ENCODE measurements at regions not wholly inside any gene's neighbourhood (a gene's known extent, or its start where the extent isn't known, plus 50 kb on each side); places are given as distances from the start of the nearest gene placed in this dataset.

GRCh38 chr4:132542228-132542627 lies 606.9 kb upstream of the PCDH10 start:
- Histone ChIP-seq H3K27me3 (ENCODE audit: insufficient read depth, low read length) (no peaks in the 10 kb centered on the region), H3K4me3 (ENCODE audit: low read length) (no peak overlapping the region), H3K9ac (ENCODE audit: low read depth, low read length) (no peak overlapping the region)

GRCh38 chr4:132548463-132548862 lies 600.6 kb upstream of the PCDH10 start:
- H3K27ac ChIP-seq (ENCODE audit: low read length) = no peak overlapping the region

More at GRCh38 chr4:132542228-132542627, 606.9 kb upstream of the PCDH10 start:
- Histone ChIP-seq H3K36me3 (ENCODE audit: insufficient read depth, low read depth, low read length) (no peaks in the 10 kb centered on the region), H3K27ac (ENCODE audit: low read length) (no peak overlapping the region), H3K4me1 (ENCODE audit: insufficient read depth, low read length) (no peaks in the 10 kb centered on the region), H3K9me3 (ENCODE audit: insufficient read depth, low read depth, low read length) (peaks cover 26% of the 10 kb centered on the region)

GRCh38 chr4:132556316-132556715 lies 592.8 kb upstream of the PCDH10 start:
- H3K36me3 ChIP-seq (ENCODE audit: insufficient read depth, low read depth, low read length) = no peaks in the 10 kb centered on the region
- H3K9ac ChIP-seq (ENCODE audit: low read depth, low read length) = no peak overlapping the region
- H3K4me3 ChIP-seq (ENCODE audit: low read length) = no peak overlapping the region
- no peak overlapping the region for H3K27ac ChIP-seq (ENCODE audit: low read length)
- H3K4me1 ChIP-seq (ENCODE audit: insufficient read depth, low read length) = no peaks in the 10 kb centered on the region
- H3K9me3 ChIP-seq (ENCODE audit: insufficient read depth, low read depth, low read length) = no peaks in the 10 kb centered on the region
- H3K27me3 ChIP-seq (ENCODE audit: insufficient read depth, low read length) = no peaks in the 10 kb centered on the region

More at GRCh38 chr4:132548463-132548862, 600.6 kb upstream of the PCDH10 start:
- Histone ChIP-seq H3K27me3 (ENCODE audit: insufficient read depth, low read length) (no peaks in the 10 kb centered on the region), H3K9ac (ENCODE audit: low read depth, low read length) (no peak overlapping the region), H3K4me3 (ENCODE audit: low read length) (no peak overlapping the region), H3K9me3 (ENCODE audit: insufficient read depth, low read depth, low read length) (peaks cover 13% of the 10 kb centered on the region), H3K36me3 (ENCODE audit: insufficient read depth, low read depth, low read length) (no peaks in the 10 kb centered on the region), H3K4me1 (ENCODE audit: insufficient read depth, low read length) (no peaks in the 10 kb centered on the region)

GRCh38 chr4:132557660-132558059 lies 591.4 kb upstream of the PCDH10 start:
- no peaks in the 10 kb centered on the region for H3K36me3 ChIP-seq (ENCODE audit: insufficient read depth, low read depth, low read length)
- no peak overlapping the region for H3K27ac ChIP-seq (ENCODE audit: low read length)
- no peaks in the 10 kb centered on the region for H3K9me3 ChIP-seq (ENCODE audit: insufficient read depth, low read depth, low read length)
- no peaks in the 10 kb centered on the region for H3K27me3 ChIP-seq (ENCODE audit: insufficient read depth, low read length)
- no peaks in the 10 kb centered on the region for H3K4me1 ChIP-seq (ENCODE audit: insufficient read depth, low read length)
- H3K9ac ChIP-seq (ENCODE audit: low read depth, low read length) = no peak overlapping the region
- H3K4me3 ChIP-seq (ENCODE audit: low read length) = no peak overlapping the region

GRCh38 chr4:132564920-132565319 lies 584.2 kb upstream of the PCDH10 start:
- Histone ChIP-seq H3K27ac (ENCODE audit: low read length) (no peak overlapping the region), H3K36me3 (ENCODE audit: insufficient read depth, low read depth, low read length) (no peaks in the 10 kb centered on the region), H3K4me3 (ENCODE audit: low read length) (no peak overlapping the region), H3K9ac (ENCODE audit: low read depth, low read length) (no peak overlapping the region), H3K9me3 (ENCODE audit: insufficient read depth, low read depth, low read length) (no peaks in the 10 kb centered on the region), H3K27me3 (ENCODE audit: insufficient read depth, low read length) (no peaks in the 10 kb centered on the region), H3K4me1 (ENCODE audit: insufficient read depth, low read length) (no peaks in the 10 kb centered on the region)

GRCh38 chr4:132565542-132565941 lies 583.6 kb upstream of the PCDH10 start:
- Histone ChIP-seq H3K4me3 (ENCODE audit: low read length) (no peak overlapping the region), H3K9me3 (ENCODE audit: insufficient read depth, low read depth, low read length) (no peaks in the 10 kb centered on the region), H3K9ac (ENCODE audit: low read depth, low read length) (no peak overlapping the region), H3K4me1 (ENCODE audit: insufficient read depth, low read length) (no peaks in the 10 kb centered on the region), H3K27ac (ENCODE audit: low read length) (no peak overlapping the region), H3K36me3 (ENCODE audit: insufficient read depth, low read depth, low read length) (no peaks in the 10 kb centered on the region), H3K27me3 (ENCODE audit: insufficient read depth, low read length) (no peaks in the 10 kb centered on the region)

- Histone ChIP-seq H3K27me3 (ENCODE audit: insufficient read depth, low read length) (no peaks in the 10 kb centered on the region), H3K4me1 (ENCODE audit: insufficient read depth, low read length) (no peaks in the 10 kb centered on the region), H3K4me3 (ENCODE audit: low read length) (no peak overlapping the region), H3K36me3 (ENCODE audit: insufficient read depth, low read depth, low read length) (no peaks in the 10 kb centered on the region), H3K27ac (ENCODE audit: low read length) (no peak overlapping the region), H3K9ac (ENCODE audit: low read depth, low read length) (no peak overlapping the region), H3K9me3 (ENCODE audit: insufficient read depth, low read depth, low read length) (no peaks in the 10 kb centered on the region)
These were observed 576.9 kb upstream of the PCDH10 start for GRCh38 chr4:132572210-132572609.

GRCh38 chr4:132587626-132588025 lies 561.5 kb upstream of the PCDH10 start:
- Histone ChIP-seq H3K4me3 (ENCODE audit: low read length) (no peak overlapping the region), H3K27ac (ENCODE audit: low read length) (no peak overlapping the region), H3K36me3 (ENCODE audit: insufficient read depth, low read depth, low read length) (no peaks in the 10 kb centered on the region), H3K9ac (ENCODE audit: low read depth, low read length) (no peak overlapping the region), H3K4me1 (ENCODE audit: insufficient read depth, low read length) (no peaks in the 10 kb centered on the region), H3K9me3 (ENCODE audit: insufficient read depth, low read depth, low read length) (peaks cover 16% of the 10 kb centered on the region), H3K27me3 (ENCODE audit: insufficient read depth, low read length) (no peaks in the 10 kb centered on the region)

GRCh38 chr4:132592340-132592739 lies 556.8 kb upstream of the PCDH10 start:
- H3K4me3 ChIP-seq (ENCODE audit: low read length) = no peak overlapping the region

GRCh38 chr4:132592850-132593249 lies 556.2 kb upstream of the PCDH10 start:
- no peaks in the 10 kb centered on the region for H3K4me1 ChIP-seq (ENCODE audit: insufficient read depth, low read length)
- H3K9ac ChIP-seq (ENCODE audit: low read depth, low read length) = no peak overlapping the region
- no peak overlapping the region for H3K27ac ChIP-seq (ENCODE audit: low read length)
- H3K9me3 ChIP-seq (ENCODE audit: insufficient read depth, low read depth, low read length) = no peaks in the 10 kb centered on the region; the same call in 1 of the 2 replicates
- H3K27me3 ChIP-seq (ENCODE audit: insufficient read depth, low read length) = no peaks in the 10 kb centered on the region
- H3K36me3 ChIP-seq (ENCODE audit: insufficient read depth, low read depth, low read length) = no peaks in the 10 kb centered on the region
- H3K4me3 ChIP-seq (ENCODE audit: low read length) = no peak overlapping the region

More at GRCh38 chr4:132592340-132592739, 556.8 kb upstream of the PCDH10 start:
- Histone ChIP-seq H3K4me1 (ENCODE audit: insufficient read depth, low read length) (no peaks in the 10 kb centered on the region), H3K9me3 (ENCODE audit: insufficient read depth, low read depth, low read length) (no peaks in the 10 kb centered on the region; the same call in 1 of the 2 replicates), H3K27ac (ENCODE audit: low read length) (no peak overlapping the region), H3K9ac (ENCODE audit: low read depth, low read length) (no peak overlapping the region), H3K36me3 (ENCODE audit: insufficient read depth, low read depth, low read length) (no peaks in the 10 kb centered on the region), H3K27me3 (ENCODE audit: insufficient read depth, low read length) (no peaks in the 10 kb centered on the region)

- no peaks in the 10 kb centered on the region; the same call in 1 of the 2 replicates for H3K9me3 ChIP-seq (ENCODE audit: insufficient read depth, low read depth, low read length)
- no peaks in the 10 kb centered on the region for H3K27me3 ChIP-seq (ENCODE audit: insufficient read depth, low read length)
- no peaks in the 10 kb centered on the region for H3K4me1 ChIP-seq (ENCODE audit: insufficient read depth, low read length)
- no peaks in the 10 kb centered on the region for H3K36me3 ChIP-seq (ENCODE audit: insufficient read depth, low read depth, low read length)
- H3K4me3 ChIP-seq (ENCODE audit: low read length) = no peak overlapping the region
- no peak overlapping the region for H3K27ac ChIP-seq (ENCODE audit: low read length)
- H3K9ac ChIP-seq (ENCODE audit: low read depth, low read length) = no peak overlapping the region
These were observed 555.2 kb upstream of the PCDH10 start for GRCh38 chr4:132593717-132594400.

GRCh38 chr4:132596186-132596585 lies 552.9 kb upstream of the PCDH10 start:
- Histone ChIP-seq H3K9me3 (ENCODE audit: insufficient read depth, low read depth, low read length) (no peaks in the 10 kb centered on the region; the same call in 1 of the 2 replicates), H3K27ac (ENCODE audit: low read length) (no peak overlapping the region), H3K9ac (ENCODE audit: low read depth, low read length) (no peak overlapping the region), H3K4me1 (ENCODE audit: insufficient read depth, low read length) (no peaks in the 10 kb centered on the region), H3K4me3 (ENCODE audit: low read length) (no peak overlapping the region), H3K36me3 (ENCODE audit: insufficient read depth, low read depth, low read length) (no peaks in the 10 kb centered on the region), H3K27me3 (ENCODE audit: insufficient read depth, low read length) (no peaks in the 10 kb centered on the region)
